Epithelial cell of proximal tubule (primary cell): ENCODE measurements at regions not wholly inside any gene's neighbourhood (a gene's known extent, or its start where the extent isn't known, plus 50 kb on each side); places are given as distances from the start of the nearest gene placed in this dataset.

Source experiments
- DNase-seq: peaks from one replicate; pipeline ENCODE4 v3.0.0-alpha.2; 2011; ENCODE audit warnings: low read depth
- H3K4me3 ChIP-seq: 2 replicates; pipeline ENCODE4 v1.5.1; 2011; ENCODE audit warnings: low read depth, mild to moderate bottlenecking, low read length
- CTCF ChIP-seq: conservative IDR thresholded peaks from 2 replicates; pipeline ENCODE4 v1.5.1; 2012; ENCODE audit warnings: low read depth, mild to moderate bottlenecking, low read length

DNA sequence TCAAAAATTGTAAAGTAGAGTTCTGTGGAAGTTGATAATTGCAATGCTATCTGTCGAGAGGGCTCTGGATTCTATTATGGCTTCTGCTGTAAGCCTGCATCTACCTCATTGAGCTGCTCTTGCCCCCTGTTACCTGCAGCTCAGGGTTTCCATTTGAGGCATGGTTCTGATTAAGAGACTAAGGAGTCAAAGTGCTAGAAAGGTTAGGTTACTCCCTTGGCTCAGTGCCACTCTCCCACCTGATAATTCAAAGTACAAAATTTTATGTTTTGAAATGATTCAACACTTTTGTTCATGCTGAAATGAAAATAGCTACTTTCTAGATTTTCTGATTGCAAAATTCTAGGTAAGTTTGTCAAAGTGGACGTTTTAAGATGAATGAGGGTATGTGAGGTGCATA lies 220.5 kb upstream of the SATB1 start:
- H3K4me3 ChIP-seq = no peak overlapping the region
- DNase-seq = no peak
- no peak for TF ChIP-seq CTCF

DNA sequence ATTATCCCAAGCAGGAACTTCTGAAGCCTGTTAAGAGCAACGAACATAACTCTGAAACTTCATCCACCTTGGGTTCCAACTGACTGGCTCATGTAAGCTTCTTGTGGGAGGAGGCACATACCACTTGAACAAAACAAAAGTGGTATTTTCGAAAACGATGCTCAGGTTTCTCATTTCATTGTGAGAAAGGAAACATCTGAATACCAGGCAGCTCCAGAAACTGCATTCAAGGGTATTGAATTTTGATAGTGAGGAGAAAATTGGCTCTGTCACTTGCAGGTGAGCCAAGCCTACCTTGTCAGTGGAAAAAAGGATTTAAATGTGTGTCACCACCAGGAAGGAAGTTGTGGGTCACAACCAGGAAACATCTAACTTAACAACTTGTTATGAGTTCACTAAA lies 218.1 kb upstream of the SATB1 start:
- TF ChIP-seq CTCF = no peak
- DNase-seq = no peak
- no peak overlapping the region for H3K4me3 ChIP-seq

- TF ChIP-seq CTCF = no peak
- DNase-seq = no peak
- no peak overlapping the region for H3K4me3 ChIP-seq
These were observed 216.8 kb upstream of the SATB1 start for GRCh38 chr3:18641916-18642315.

DNA sequence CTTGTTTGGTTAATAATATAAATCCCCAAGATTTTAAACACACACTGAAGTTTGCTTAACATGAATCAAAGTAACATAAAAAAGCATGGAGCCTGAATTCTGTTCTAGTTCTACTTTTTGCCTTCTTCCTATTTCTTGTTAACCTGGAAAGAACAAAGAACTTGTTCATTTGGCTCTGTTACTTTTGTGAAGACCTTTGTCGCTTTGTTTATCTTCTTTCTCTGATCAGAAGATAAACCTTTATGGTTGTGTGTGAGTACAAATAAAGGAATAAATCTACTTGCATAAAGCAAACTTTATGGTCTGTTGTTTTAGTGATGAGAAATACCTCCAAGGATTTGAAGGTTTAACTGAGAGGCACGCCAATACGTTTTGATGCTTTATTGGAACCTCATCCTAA lies 210.1 kb upstream of the SATB1 start:
- no peak for TF ChIP-seq CTCF
- DNase-seq = no peak
- H3K4me3 ChIP-seq = no peak overlapping the region

DNA sequence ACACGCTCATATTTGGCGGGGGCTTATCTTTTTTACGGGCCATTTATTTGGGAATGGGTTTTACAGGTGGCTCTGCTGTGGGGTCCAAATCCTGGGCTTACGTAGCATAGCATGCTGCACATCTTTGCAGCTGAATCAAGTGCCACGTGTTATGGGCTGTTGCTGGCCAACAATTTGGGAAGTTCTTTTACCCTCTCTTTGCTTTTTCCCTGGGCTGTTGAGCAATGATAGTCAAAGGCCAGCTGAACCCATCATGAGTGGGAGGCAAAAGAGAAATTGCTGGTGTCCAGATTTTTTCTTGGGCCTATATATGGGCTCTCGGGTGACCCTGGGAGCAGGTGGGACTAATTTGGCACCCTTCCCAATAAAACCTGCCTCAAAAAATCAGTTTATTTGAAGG lies 209.3 kb upstream of the SATB1 start:
- TF ChIP-seq CTCF = no peak
- no peak for DNase-seq
- H3K4me3 ChIP-seq = no peak overlapping the region

DNA sequence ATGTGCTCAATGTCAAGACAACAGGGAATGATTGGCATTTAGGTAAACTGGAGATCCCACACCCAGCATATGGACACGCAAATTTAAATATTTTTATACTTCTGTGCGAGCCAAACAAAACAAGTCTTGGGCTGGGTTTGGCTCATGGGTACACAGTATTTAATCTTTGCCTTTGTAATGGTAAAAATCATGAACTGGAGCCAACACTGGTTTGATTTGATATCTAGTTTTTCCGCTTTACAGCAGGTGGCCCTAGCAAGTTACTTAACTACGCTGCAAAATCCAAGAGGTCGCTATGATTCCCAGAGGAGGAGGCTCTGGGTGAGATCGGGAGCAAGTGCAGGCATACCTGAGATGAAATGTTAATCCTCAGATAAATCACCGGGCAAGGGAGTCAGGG lies 207.9 kb upstream of the SATB1 start:
- no peak for TF ChIP-seq CTCF
- H3K4me3 ChIP-seq = no peak overlapping the region
- no peak for DNase-seq

- DNase-seq = no peak
- TF ChIP-seq CTCF = no peak
- no peak overlapping the region for H3K4me3 ChIP-seq
These were observed 205.2 kb upstream of the SATB1 start for GRCh38 chr3:18630295-18630694.
